A673 (cell line): ENCODE measurements at regions not wholly inside any gene's neighbourhood (a gene's known extent, or its start where the extent isn't known, plus 50 kb on each side); places are given as distances from the start of the nearest gene placed in this dataset.

Experiments used
- EZH2 ChIP-seq: fragments of 200-600 bp; sonication (generic); IDR thresholded peaks from 2 replicates; pipeline ENCODE4 v1.6.1; 2017; ENCODE audit warnings: borderline replicate concordance, low read depth, mild to moderate bottlenecking, mixed read lengths, antibody characterized with exemption, low read length; ENCODE audit not compliant: poor library complexity, severe bottlenecking
- TF ChIP-seq, protein P1 (sequence below): fragments of 300-800, 200-600 bp; sonication (generic); conservative IDR thresholded peaks from 2 replicates; pipeline ENCODE4 v1.5.1; 2017; ENCODE audit warnings: low read depth, mild to moderate bottlenecking, antibody characterized with exemption, low read length, moderate library complexity, mixed read lengths

DNA sequence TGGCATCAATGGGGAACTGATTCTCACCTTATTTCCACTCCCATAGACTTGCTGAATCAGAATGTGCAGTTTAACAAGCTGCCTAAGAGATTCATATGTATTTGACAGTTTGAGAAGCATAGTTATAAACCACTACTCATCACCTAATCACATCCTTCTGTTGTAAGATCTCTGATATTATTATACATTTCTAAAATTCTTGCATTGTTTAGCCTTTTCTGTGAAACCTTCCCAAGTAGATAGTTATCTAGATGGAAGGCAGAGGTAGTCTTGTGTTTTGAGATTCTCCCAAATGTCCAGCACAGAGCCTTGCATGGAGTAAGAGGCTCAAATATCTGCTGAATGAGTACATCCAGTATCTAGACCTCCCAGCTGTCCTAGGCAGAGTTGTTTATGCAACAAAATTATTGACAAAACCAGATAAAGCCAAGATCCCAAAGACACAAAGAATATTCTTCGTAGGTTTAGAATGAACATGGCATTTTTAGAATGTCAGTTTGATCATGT lies 227.3 kb downstream of the KDR start:
- TF ChIP-seq, protein P1, sequence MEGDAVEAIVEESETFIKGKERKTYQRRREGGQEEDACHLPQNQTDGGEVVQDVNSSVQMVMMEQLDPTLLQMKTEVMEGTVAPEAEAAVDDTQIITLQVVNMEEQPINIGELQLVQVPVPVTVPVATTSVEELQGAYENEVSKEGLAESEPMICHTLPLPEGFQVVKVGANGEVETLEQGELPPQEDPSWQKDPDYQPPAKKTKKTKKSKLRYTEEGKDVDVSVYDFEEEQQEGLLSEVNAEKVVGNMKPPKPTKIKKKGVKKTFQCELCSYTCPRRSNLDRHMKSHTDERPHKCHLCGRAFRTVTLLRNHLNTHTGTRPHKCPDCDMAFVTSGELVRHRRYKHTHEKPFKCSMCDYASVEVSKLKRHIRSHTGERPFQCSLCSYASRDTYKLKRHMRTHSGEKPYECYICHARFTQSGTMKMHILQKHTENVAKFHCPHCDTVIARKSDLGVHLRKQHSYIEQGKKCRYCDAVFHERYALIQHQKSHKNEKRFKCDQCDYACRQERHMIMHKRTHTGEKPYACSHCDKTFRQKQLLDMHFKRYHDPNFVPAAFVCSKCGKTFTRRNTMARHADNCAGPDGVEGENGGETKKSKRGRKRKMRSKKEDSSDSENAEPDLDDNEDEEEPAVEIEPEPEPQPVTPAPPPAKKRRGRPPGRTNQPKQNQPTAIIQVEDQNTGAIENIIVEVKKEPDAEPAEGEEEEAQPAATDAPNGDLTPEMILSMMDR, result no peak
- TF ChIP-seq EZH2, result no peak
